GM18502 (cell line): ENCODE measurements at regions not wholly inside any gene's neighbourhood (a gene's known extent, or its start where the extent isn't known, plus 50 kb on each side); places are given as distances from the start of the nearest gene placed in this dataset.
"Not testable (repeated sequence)": the region's sequence is repeated elsewhere in the genome, so short reads cannot be mapped to it uniquely, and the experiment has no call there.

ENCODE experiments used
- ATAC-seq: cut with Tn5 transposase; IDR thresholded peaks from one replicate; pipeline ENCODE4 v1.9.1; 2021; ENCODE audit warnings: mild to moderate bottlenecking; ENCODE audit not compliant: unreplicated experiment, poor library complexity

- ATAC-seq = no peak
These were observed 552.2 kb downstream of the TFAP2A start for GRCh38 chr6:9862603-9863167.

GRCh38 chr6:9851541-9852380 is 563.1 kb downstream of the TFAP2A start:
- ATAC-seq = no peak

- no peak for ATAC-seq
These were observed 563.9 kb downstream of the TFAP2A start for GRCh38 chr6:9851006-9851405.

- no peak for ATAC-seq
These were observed 566.8 kb downstream of the TFAP2A start for GRCh38 chr6:9848094-9848493.

GRCh38 chr6:9841886-9842725 is 572.8 kb downstream of the TFAP2A start:
- ATAC-seq = no peak

GRCh38 chr6:9834233-9834632 is 580.6 kb downstream of the TFAP2A start:
- no peak for ATAC-seq

- no peak for ATAC-seq
These were observed 583.1 kb downstream of the TFAP2A start for GRCh38 chr6:9831783-9832182.

GRCh38 chr6:9830808-9831207 is 584.1 kb downstream of the TFAP2A start:
- ATAC-seq = no peak

- ATAC-seq = no peak
These were observed 589.3 kb downstream of the TFAP2A start for GRCh38 chr6:9825526-9825925.

- not testable (repeated sequence) for ATAC-seq
These were observed 604.1 kb downstream of the TFAP2A start for GRCh38 chr6:9810727-9811126.

GRCh38 chr6:9810286-9810685 is 604.6 kb downstream of the TFAP2A start:
- ATAC-seq = no peak

GRCh38 chr6:9806195-9806594 is 608.7 kb downstream of the TFAP2A start:
- ATAC-seq = no peak

- ATAC-seq = no peak
These were observed 613.6 kb downstream of the TFAP2A start for GRCh38 chr6:9801249-9801754.

GRCh38 chr6:9799582-9799981 is 615.3 kb downstream of the TFAP2A start:
- ATAC-seq = no peak

- ATAC-seq = no peak
These were observed 618.0 kb downstream of the TFAP2A start for GRCh38 chr6:9796827-9797226.

- ATAC-seq = no peak
These were observed 619.0 kb downstream of the TFAP2A start for GRCh38 chr6:9795880-9796279.

- no peak for ATAC-seq
These were observed 625.7 kb downstream of the TFAP2A start for GRCh38 chr6:9789201-9789600.

GRCh38 chr6:9784786-9785185 is 630.1 kb downstream of the TFAP2A start:
- no peak for ATAC-seq

GRCh38 chr6:9783567-9783966 is 631.3 kb downstream of the TFAP2A start:
- ATAC-seq = no peak

- ATAC-seq = peak; percentile 78
These were observed 648.5 kb downstream of the TFAP2A start for GRCh38 chr6:9766240-9766915.
